Activated CD4-positive, alpha-beta T cell treated with anti-CD3 and anti-CD28 coated beads, Interleukin-10, Interleukin-2, amounts not matched to agents 100 ng/mL and 50 ng/mL, durations not matched to agents 16 hours and 8 hours (primary cell): ENCODE measurements at regions not wholly inside any gene's neighbourhood (a gene's known extent, or its start where the extent isn't known, plus 50 kb on each side); places are given as distances from the start of the nearest gene placed in this dataset.
A peak's percentile ranks its signal among the peaks of the same experiment; 100 is the strongest.

ENCODE experiments used
- DNase-seq: peaks from one replicate; pipeline ENCODE4 v3.0.0-alpha.2; 2020

DNA sequence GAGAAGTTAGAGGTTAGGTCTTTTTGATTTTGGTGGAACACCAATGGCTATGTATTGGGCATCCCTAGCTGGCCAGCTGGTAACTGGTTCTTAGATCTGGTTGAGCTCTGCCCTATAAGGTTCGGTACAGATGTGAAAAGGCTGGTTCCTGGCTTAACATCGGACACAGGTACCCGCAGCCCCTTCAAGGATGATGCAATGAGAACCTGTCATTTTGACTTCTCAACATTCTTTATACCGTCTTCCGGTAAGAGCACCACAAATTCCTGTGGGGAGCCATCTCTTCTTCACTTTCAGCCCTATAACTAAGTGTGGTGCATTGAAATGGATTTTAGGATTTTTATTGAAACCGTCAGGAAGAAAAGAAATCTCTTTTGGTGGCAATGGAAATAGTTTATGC, 222.8 kb downstream of the ADAMTS9 start:
- no peak for DNase-seq

- no peak for DNase-seq
Measured at GRCh38 chr3:64463981-64464380, 223.8 kb downstream of the ADAMTS9 start.

DNA sequence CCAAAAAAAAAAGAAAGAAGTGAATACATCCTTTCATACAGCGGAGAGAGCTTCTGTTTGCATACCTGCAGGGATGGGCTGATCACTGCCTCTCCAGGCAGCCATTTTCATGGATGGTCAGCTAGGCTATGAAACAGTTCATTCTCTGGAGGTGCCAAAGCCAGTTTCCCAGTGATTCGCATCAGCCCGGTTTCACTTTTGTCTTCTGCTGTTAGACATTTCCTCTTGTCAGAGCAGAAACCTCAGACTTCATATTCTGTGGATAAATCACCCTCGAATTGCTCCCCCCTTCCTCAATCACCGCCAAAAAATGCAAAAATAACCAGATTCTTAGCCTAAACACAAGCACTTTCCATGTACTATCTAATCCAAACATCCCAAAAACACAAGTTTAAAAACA, 225.6 kb downstream of the ADAMTS9 start:
- DNase-seq, result no peak

DNA sequence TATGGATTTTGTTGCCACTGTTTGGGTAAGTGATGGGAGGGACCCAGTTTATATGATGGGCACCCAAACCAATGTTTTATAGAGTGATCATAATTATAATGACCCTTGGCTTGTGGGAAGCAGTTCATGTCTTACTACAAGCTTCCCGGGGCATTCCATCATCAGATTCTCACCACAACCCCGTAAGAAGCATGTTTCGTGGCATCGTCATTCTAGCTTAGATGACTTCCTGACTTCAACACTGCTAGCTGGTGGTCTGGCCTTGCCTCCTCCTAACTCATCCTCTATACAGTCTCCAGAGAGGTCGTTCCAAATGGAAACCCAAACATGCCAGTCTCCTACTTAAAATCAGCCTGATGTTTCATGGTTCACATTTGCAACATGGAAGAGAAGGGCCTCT, 226.9 kb downstream of the ADAMTS9 start:
- no peak for DNase-seq

- no peak for DNase-seq
Measured at GRCh38 chr3:64460141-64460730, 227.6 kb downstream of the ADAMTS9 start.

GRCh38 chr3:64459711-64460110, 228.1 kb downstream of the ADAMTS9 start:
- DNase-seq, result no peak

- DNase-seq, result no peak
Measured at GRCh38 chr3:64457811-64458210, 230.0 kb downstream of the ADAMTS9 start.

GRCh38 chr3:64456674-64457073, 231.1 kb downstream of the ADAMTS9 start:
- no peak for DNase-seq

DNA sequence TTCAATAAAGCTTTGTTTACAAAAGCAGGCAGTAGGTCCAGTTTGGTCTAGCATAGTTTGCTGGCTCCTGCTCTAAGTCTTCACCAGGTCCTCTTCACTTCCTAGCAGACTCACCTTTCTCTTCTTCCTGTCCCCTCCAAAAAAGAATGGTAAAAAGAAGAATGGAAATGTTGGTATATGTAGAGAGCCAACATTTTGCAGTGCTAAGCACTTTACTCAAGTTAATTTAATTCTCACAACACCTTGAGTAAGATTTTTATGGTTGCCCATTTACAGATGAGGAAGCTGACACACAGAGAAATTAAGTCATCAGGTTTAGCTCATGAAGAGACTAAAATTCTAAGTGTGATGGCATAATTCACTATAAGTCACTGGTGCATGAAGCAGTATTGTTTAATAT, 230.1 kb upstream of the PRICKLE2 start:
- DNase-seq, result no peak

DNA sequence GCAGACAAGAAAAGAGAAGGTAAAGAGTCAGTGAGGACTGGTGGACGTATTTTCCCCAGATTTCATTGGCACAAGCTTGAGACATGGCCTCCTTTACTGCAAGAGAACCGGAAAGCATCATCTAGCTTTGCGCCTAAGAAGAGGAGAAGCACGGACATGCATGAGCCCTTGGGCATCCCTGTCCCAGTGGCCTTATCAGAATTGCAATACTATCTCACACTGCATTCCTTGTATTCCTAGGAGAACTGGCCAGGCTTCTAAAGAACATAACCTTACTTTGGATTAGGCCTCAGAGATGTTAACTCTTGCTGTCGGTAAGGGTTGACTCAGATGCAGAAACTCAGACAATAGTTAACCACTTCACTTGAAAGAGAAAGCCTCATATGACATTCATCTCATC, 229.5 kb upstream of the PRICKLE2 start:
- no peak for DNase-seq

- DNase-seq, result peak; percentile 38
Measured at GRCh38 chr3:64454179-64454578, 228.9 kb upstream of the PRICKLE2 start.

DNA sequence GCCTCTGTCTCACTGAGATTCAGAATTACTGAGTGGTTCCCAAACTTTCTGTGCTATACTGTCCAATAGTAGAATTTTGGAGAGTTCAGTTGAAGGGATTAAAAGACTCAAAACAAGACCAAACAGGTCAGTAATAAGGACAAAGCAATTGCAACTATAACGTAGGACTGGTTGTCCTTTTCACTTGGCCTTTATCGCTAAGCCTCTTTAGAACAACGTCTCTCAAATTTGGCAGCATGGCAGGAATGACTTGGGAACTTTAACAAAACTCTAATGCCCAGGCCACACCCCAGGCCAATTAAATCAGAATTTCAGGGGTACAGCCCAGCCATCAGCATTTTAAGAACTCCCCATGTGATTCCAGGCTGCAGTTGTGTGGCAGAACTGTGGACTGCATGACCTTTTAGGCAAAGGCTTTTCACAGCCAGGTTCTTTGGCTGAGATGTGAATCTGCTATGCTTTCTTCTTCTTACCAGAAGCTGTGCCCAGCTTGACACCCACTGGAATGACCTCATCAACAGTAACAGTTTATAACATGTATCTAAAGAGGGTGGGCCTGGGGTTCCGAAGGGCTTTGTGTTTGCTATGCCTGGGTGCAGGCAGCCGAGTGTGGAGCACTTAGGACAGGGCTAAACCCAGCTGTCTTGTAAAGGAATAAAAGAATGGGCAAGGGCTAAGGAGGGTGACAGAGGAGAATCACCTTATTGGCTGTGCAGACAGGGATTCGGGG, 226.2 kb upstream of the PRICKLE2 start:
- no peak for DNase-seq

GRCh38 chr3:64450396-64450956, 225.2 kb upstream of the PRICKLE2 start:
- DNase-seq, result no peak

DNA sequence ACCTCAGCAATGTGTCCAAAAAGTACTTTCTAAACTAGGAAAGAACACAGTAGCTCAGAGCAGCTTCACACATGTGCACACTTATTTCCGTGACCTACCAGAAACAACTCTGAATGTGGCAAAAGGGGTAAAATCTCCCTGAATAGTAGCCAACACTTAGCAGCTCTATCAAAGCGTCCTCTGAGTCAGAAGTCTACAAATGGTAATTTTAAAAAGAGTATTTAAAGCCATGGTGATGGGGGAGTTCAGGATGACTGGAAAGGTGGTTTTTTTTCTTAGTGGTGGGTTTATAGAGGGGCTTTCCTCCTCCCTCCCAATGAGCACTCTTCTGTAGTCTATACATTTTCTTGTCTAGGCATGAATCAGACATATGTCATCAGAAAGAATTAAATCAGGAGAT, 223.8 kb upstream of the PRICKLE2 start:
- no peak for DNase-seq

GRCh38 chr3:64445944-64446300, 220.7 kb upstream of the PRICKLE2 start:
- no peak for DNase-seq

- DNase-seq, result no peak
Measured at GRCh38 chr3:64445109-64445943, 220.1 kb upstream of the PRICKLE2 start.

- no peak for DNase-seq
Measured at GRCh38 chr3:64444490-64445108, 219.3 kb upstream of the PRICKLE2 start.

- DNase-seq, result no peak
Measured at GRCh38 chr3:64443546-64444381, 218.5 kb upstream of the PRICKLE2 start.

DNA sequence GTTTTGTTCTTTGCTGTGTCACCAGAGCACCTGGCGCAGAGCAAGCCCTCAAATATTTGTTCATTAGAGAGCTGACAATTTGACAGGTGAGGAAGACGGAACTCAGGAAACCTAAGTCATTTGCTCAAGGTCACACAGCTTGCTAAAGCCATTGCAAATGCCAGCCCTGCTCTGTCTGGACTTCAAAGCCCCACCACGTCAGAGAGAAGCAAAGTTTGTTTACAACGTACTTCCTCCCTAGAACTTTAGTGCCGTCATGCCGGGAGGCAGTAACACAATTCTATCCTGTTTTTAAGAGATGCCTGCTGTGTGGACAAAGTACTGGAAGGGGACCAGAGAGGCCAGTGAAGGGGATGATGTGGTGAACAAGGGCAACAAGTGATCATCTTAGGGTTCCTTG, 216.6 kb upstream of the PRICKLE2 start:
- DNase-seq, result no peak

DNA sequence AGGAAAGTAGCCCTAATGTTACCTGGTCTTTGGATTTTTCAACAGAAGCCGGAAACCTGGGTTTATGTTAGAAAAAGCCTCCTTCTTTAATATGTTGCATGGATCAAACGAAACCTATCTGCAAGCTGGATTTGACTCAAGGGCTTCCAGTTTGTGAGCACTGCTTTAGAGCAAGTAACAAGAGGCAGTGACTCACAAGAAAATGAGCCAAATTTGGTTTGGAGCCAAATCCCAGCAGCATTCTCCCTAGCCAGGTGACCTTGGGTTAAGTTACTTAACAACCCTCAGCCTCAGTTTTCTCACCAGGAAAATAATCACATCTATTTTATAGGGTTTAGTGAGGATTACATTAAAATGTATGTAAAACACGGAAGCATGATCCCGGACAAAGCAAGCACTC, 215.2 kb upstream of the PRICKLE2 start:
- DNase-seq, result no peak

DNA sequence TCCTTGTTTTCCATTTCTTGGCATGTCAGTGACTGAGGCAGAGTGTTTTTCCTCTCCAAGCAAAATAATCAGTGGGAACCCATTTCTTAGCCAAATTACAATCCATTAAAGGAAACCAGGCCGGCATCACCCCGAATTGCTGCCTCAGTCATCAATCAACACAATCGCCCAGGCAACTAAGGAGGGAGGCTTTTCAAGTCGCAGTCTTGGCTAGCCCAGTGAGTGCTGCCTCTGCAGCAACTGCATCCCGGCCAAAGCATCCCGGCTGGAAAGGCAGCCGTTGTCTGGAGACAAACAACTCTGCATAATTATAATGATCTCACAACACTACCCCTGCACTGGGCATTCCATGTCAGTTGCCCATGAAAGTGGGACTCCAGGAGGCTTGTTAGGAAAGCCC, 213.5 kb upstream of the PRICKLE2 start:
- no peak for DNase-seq

- DNase-seq, result no peak
Measured at GRCh38 chr3:64438066-64438465, 212.8 kb upstream of the PRICKLE2 start.
